22Rv1 (cell line): ENCODE measurements at regions not wholly inside any gene's neighbourhood (a gene's known extent, or its start where the extent isn't known, plus 50 kb on each side); places are given as distances from the start of the nearest gene placed in this dataset.
"Not testable (repeated sequence)": the region's sequence is repeated elsewhere in the genome, so short reads cannot be mapped to it uniquely, and the experiment has no call there.

Source experiments
- H3K27ac ChIP-seq: fragments of 450-650 bp; 2 replicates; pipeline ENCODE4 v1.5.1; 2017
- ZFX ChIP-seq: fragments of 450-650 bp; IDR thresholded peaks from 2 replicates; pipeline ENCODE4 v1.6.1; 2017; ENCODE audit warnings: antibody characterized with exemption, borderline replicate concordance
- TF ChIP-seq, protein P1 (sequence below): fragments of 450-650 bp; IDR thresholded peaks from 2 replicates; pipeline ENCODE4 v1.5.1; 2017; ENCODE audit warnings: mild to moderate bottlenecking

DNA sequence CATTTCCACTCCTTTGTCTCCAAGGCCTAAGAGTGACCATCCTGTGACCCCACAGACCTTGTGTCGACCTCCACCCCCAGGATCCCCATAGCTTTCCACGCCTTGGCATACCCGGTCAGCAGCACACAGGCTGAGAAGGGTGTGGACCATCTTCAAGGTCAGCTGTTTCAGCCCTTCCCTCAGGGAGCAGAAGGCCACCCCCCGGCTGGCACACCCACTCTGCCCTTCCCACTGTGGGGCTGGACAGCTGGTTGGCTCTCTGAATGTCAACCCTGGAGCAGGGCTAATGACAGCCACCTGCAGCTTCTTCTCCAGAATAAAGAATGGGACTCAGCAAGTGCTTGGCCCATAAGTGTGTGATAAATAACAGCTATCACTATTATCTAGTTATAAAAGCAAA is 93.1 kb downstream of the OLFM1 start:
- TF ChIP-seq, protein P1, sequence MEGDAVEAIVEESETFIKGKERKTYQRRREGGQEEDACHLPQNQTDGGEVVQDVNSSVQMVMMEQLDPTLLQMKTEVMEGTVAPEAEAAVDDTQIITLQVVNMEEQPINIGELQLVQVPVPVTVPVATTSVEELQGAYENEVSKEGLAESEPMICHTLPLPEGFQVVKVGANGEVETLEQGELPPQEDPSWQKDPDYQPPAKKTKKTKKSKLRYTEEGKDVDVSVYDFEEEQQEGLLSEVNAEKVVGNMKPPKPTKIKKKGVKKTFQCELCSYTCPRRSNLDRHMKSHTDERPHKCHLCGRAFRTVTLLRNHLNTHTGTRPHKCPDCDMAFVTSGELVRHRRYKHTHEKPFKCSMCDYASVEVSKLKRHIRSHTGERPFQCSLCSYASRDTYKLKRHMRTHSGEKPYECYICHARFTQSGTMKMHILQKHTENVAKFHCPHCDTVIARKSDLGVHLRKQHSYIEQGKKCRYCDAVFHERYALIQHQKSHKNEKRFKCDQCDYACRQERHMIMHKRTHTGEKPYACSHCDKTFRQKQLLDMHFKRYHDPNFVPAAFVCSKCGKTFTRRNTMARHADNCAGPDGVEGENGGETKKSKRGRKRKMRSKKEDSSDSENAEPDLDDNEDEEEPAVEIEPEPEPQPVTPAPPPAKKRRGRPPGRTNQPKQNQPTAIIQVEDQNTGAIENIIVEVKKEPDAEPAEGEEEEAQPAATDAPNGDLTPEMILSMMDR = no peak
- no peak for TF ChIP-seq ZFX
- no peak overlapping the region for H3K27ac ChIP-seq

DNA sequence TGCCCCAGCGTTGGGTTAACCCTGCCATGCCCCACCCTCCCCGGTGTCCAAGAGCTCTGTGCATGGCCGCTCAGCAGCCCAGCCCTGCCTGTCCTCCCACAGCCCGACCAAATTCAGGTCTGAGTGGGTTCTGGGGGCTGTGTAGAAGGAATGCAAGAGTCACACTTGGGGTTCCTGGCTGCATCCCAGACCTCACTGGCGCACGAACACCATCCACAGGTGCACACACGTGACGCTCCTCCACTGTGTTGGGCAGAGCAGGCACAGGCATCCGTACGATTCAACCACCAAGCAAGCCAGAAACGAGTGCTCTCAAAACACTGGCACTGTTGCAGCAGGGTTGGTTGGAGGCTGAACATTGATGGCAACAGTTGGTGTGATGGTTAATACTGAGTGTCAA is 93.9 kb downstream of the OLFM1 start:
- TF ChIP-seq, protein P1 = no peak
- TF ChIP-seq ZFX = no peak

DNA sequence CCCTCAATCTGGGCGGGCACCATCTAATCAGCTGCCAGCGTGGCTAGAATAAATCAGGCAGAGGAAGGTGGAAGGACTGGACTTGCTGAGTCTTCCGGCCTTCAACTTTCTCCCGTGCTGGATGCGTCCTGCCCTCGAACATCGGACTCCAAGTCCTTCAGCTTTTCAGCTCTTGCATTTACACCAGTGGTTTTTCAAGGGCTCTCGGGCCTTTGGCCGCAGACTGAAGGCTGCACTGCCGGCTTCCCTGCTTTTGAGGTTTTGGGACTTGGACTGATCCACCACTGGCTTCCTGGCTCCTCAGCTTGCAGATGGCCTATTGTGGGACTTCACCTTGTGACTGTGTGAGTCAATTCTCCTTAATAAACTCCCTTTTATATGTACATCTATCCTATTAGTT is 94.4 kb downstream of the OLFM1 start:
- H3K27ac ChIP-seq = not testable (repeated sequence)

More for the DNA sequence above, 93.9 kb downstream of the OLFM1 start:
- no peak overlapping the region for H3K27ac ChIP-seq

DNA sequence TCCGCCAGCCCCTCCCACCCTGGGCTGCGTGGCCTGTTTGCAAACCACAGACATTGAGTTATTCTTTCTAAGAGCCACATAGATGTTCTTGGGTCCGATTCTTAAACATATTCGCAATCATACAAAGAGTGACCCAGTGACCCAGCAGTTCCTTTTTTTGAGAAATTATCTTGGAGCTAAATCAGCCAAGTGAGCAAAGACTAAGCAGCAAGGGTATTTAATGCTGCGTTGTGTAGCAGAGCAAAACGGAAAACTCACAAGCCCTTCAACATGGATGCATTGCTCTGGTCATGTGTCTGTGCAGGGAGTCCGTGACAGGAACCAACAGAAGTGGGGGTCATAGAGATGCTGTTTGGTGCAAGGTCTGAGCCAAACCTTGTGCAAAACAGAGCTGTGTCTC is 95.6 kb downstream of the OLFM1 start:
- no peak overlapping the region for H3K27ac ChIP-seq
- TF ChIP-seq ZFX = no peak
- TF ChIP-seq, protein P1 = no peak

DNA sequence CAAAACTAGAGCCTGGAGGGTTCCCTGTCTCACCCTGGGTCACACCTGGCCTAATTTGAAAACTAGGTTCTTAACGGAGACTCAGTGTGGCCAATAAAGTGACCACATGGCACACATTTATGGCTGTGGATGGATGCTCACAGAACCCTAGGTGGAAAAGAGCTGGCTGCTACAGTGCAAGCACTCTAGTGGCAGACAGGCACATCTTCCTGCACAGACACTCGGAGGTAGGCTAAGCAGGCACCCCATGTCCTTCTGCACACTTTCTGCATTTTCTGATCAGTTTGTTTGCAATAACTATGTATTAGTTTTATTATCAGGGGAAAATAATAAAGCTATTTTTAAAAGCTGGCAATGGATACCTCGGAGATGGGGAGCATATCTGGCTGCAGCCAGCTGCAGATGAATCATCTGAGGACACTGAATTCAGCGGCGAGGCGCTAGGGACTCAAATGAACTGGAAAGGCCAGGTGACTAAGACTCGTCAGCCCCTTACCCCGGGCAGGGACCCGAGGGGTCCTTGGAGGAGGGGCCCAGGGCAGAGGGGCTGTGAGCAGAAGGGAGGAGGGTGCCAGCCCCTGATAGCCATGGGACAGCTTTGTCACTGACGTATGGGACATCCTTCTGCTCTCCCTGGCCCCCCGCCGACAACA is 96.2 kb downstream of the OLFM1 start:
- no peak overlapping the region for H3K27ac ChIP-seq
- no peak for TF ChIP-seq ZFX
- TF ChIP-seq, protein P1 = no peak

DNA sequence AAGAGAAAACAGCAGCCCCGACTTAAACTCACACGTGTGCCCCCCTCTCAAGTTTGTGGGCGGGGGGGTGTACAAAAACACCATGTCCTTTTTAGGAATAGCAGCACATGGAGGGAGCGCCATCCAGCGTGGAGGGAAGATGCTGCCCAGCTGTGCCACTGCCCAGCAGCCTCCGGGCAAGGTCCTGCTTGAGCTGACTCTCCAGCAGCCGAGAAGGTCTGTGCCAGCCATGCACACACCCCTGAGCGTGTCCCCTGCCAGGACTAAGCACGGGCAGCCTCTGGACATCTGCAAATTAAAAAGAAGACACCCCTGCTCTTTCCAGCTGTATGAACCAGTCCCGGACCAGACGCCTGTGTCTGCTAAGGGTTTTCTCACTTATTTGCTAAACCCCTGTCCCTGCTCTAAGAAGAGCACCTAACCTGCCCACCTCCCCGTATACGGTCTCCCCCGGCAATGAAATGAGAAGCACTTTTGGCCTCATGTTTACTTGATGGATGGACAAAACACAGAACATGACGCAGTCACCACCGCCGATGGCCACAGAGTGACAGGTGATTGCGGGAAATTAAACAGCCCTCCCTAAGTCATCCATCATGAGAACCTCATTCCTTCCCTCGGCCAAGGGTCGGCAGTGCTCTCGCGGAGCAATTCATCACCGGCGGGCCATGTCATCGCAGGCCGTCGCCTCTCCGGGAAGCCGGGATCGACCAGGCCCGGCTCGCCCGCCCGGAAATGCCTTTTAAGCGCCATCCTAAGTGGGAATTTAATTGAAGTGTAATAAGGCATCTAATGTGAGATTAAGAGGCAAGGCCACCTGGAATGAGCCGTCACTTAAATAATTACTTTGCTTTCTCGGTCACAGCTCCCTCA is 96.9 kb downstream of the OLFM1 start:
- H3K27ac ChIP-seq = no peak overlapping the region
- TF ChIP-seq, protein P1 = no peak
- no peak for TF ChIP-seq ZFX

DNA sequence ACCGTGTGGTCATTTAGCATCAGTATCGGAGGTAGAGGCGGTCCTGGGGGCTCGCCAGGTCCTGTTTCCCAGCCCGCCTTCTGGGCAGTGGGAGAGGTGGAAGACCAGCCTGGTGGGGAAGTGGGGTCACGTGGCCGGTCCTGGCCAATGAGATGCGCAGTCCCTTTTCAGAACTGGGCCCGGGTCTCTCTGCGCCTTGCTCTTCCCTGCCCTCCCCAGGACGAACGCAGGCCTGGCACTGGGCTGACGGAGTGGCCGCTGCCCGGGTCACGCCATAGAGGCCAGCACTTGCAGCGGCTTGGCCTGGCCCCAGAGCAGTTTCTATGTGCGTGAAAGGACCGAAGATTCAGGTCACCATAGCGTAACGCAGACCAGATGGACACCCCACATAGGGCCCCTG is 97.6 kb downstream of the OLFM1 start:
- TF ChIP-seq, protein P1 = no peak
- no peak for TF ChIP-seq ZFX
- H3K27ac ChIP-seq = no peak overlapping the region
